ENCODE measurements at regions not wholly inside any gene's neighbourhood (a gene's known extent, or its start where the extent isn't known, plus 50 kb on each side); places are given as distances from the start of the nearest gene placed in this dataset.

GRCh38 chr4:30903502-30904214, 183.5 kb downstream of the PCDH7 start:
- TF ChIP-seq EP300 (IDR thresholded peaks at IDR 0.05) (no peak), POLR2A (IDR thresholded peaks at IDR 0.05) (no peak), CTCF (IDR thresholded peaks at IDR 0.05) (no peak)
- Histone ChIP-seq H3K27ac (no peak overlapping the region), H3K27me3 (no peaks in the 10 kb centered on the region)

GRCh38 chr4:30904215-30904555, 184.0 kb downstream of the PCDH7 start:
- WGBS, 2 donors, result 66 to 71% methylated on average over 2 of the region's 2 CpGs
- TF ChIP-seq CTCF (IDR thresholded peaks at IDR 0.05) (no peak), EP300 (IDR thresholded peaks at IDR 0.05) (no peak), POLR2A (IDR thresholded peaks at IDR 0.05) (no peak)
- no peaks in the 10 kb centered on the region for H3K4me1 ChIP-seq

More at GRCh38 chr4:30903502-30904214, 183.5 kb downstream of the PCDH7 start:
- DNase-seq (ENCODE audit: low spot score in 2 of 2), result no peak
- Histone ChIP-seq H3K4me1 (no peaks in the 10 kb centered on the region), H3K9me3 (no peaks in the 10 kb centered on the region), H3K36me3 (no peaks in the 10 kb centered on the region), H3K4me3 (no peak overlapping the region)

GRCh38 chr4:30904588-30904987, 184.4 kb downstream of the PCDH7 start:
- DNase-seq (ENCODE audit: low spot score in 2 of 2), result no peak
- WGBS, 2 donors, result 83 to 87% methylated on average over 2 of the region's 2 CpGs

More at GRCh38 chr4:30904215-30904555, 184.0 kb downstream of the PCDH7 start:
- H3K27ac ChIP-seq, result no peak overlapping the region
- no peaks in the 10 kb centered on the region for H3K36me3 ChIP-seq
- no peaks in the 10 kb centered on the region for H3K9me3 ChIP-seq
- no peak overlapping the region for H3K4me3 ChIP-seq
- no peaks in the 10 kb centered on the region for H3K27me3 ChIP-seq
- DNase-seq (ENCODE audit: low spot score in 2 of 2), result no peak

GRCh38 chr4:30912098-30912714, 192.0 kb downstream of the PCDH7 start:
- Histone ChIP-seq H3K4me1 (no peaks in the 10 kb centered on the region), H3K27me3 (no peaks in the 10 kb centered on the region), H3K9me3 (no peaks in the 10 kb centered on the region), H3K27ac (no peak overlapping the region), H3K36me3 (no peaks in the 10 kb centered on the region), H3K4me3 (no peak overlapping the region)
- 21 to 23% methylated on average over 1 of the region's 1 CpG for WGBS, 2 donors
- TF ChIP-seq EP300 (IDR thresholded peaks at IDR 0.05) (no peak), POLR2A (IDR thresholded peaks at IDR 0.05) (no peak), CTCF (IDR thresholded peaks at IDR 0.05) (no peak)
- DNase-seq (ENCODE audit: low spot score in 2 of 2), result no peak

More at GRCh38 chr4:30904588-30904987, 184.4 kb downstream of the PCDH7 start:
- no peak overlapping the region for H3K27ac ChIP-seq
- H3K9me3 ChIP-seq, result no peaks in the 10 kb centered on the region
- no peaks in the 10 kb centered on the region for H3K4me1 ChIP-seq
- H3K4me3 ChIP-seq, result no peak overlapping the region
- no peaks in the 10 kb centered on the region for H3K27me3 ChIP-seq
- H3K36me3 ChIP-seq, result no peaks in the 10 kb centered on the region
- no peak for TF ChIP-seq POLR2A (IDR thresholded peaks at IDR 0.05)
- TF ChIP-seq CTCF (IDR thresholded peaks at IDR 0.05), result no peak
- TF ChIP-seq EP300 (IDR thresholded peaks at IDR 0.05), result no peak
